NCI-H2081 (cell line): ENCODE measurements at regions not wholly inside any gene's neighbourhood (a gene's known extent, or its start where the extent isn't known, plus 50 kb on each side); places are given as distances from the start of the nearest gene placed in this dataset.

Experiments used
- DNase-seq, 2 experiments: peaks; one replicate each; lab custom pipeline; 2025; lab: John Stamatoyannopoulos, UW

- no peak for DNase-seq
Measured at GRCh38 chr13:80284290-80284689, 56.6 kb downstream of the SPRY2 start.

DNA sequence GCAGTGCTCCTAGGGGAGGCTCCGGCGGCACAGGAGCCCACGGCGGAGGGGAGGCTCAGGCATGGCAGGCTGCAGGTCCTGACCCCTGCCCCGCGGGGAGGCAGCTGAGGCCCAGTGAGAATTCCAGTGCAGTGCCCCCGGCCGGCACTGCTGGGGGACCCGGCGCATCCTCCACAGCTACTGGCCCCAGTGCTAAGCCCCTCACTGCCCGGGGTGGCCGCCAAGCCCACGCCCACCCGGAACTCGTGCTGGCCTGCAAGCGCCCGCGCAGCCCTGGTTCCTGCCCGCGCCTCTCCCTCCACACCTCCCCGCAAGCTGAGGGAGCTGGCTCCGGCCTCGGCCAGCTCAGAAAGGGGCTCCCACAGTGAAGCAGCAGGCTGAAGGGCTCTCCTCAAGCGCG lies 62.2 kb downstream of the SPRY2 start:
- DNase-seq = no peak

DNA sequence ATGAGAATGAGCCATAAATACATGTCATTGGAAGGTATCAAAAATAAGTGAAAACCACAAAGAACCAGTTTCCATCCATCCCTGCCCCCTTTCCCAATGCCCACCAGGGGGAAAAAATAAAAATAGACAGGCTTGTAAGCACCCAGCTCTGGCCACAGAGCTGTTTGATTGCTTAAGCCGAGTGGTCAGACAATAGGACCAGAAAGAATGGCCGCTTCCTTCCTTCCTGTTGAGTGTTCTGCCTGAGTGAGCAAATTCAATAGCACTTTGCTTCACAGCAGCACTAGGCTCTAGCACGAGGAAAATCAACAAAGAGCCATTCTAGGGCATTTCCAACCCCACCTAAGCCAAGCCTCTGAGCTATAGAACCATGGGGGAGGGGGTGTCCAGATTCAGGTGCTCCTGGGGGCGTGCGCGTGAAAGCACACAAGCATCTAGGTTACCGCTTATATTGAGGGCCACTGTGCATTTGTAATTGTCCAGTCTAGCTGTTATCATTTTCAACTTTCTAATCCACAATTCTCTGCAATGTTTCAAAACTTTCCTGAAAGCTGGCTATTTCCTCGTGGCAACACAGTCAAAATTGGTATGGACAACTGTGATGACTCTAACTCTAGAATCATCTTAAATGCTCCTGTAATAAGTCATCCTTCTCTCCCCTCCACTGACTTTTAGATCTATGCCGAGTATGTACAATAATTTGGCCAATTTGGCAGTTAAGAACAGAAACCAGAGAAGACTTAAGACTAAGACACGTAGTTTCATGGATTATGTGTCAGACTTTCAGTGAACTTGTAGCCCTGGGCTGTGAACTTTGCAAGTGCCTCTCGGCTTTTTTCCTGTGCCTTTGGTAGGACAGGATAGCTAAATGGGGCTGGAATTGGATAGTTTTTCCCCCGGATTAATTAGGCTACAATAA lies 64.3 kb downstream of the SPRY2 start:
- DNase-seq = peak; percentile 65 to 87

GRCh38 chr13:80274643-80275042 lies 66.3 kb downstream of the SPRY2 start:
- DNase-seq = no peak

DNA sequence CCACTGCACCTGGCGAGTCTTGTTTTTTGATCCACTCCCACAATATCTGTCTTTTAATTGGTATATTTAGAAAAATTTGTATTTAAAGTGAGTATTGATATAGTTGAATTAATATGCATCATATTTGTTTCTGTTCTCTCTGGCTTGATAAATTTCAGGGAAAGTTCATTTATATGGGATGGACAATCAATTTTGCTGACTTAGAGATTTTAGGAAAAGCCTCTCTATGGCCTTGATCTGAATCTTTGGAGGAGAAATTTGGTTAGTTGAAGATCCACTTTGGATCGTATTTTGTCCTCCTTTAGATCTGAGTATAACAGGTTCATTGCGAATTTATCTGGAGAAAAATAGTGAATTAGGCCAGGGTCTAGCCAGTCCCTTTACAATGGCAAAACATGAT lies 67.2 kb downstream of the SPRY2 start:
- DNase-seq = no peak

DNA sequence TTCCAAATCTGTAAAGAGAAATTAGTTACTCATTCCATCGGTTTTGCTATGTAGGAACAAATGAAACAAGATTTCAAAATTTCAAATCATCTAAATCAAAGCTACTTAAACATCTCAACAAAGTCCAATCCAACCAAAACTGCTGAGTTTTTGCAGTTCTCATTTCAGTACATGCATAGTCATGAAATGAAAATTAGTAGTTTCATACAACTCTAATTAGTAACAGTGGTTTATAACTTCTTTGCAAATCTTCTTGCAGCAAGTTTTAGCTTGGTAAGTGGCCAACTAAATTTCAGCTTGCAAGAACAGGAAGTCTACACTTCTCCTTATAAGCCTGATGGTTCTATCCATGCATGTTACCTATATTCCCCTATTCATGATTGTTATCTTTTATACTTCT lies 75.6 kb downstream of the SPRY2 start:
- no peak for DNase-seq

DNA sequence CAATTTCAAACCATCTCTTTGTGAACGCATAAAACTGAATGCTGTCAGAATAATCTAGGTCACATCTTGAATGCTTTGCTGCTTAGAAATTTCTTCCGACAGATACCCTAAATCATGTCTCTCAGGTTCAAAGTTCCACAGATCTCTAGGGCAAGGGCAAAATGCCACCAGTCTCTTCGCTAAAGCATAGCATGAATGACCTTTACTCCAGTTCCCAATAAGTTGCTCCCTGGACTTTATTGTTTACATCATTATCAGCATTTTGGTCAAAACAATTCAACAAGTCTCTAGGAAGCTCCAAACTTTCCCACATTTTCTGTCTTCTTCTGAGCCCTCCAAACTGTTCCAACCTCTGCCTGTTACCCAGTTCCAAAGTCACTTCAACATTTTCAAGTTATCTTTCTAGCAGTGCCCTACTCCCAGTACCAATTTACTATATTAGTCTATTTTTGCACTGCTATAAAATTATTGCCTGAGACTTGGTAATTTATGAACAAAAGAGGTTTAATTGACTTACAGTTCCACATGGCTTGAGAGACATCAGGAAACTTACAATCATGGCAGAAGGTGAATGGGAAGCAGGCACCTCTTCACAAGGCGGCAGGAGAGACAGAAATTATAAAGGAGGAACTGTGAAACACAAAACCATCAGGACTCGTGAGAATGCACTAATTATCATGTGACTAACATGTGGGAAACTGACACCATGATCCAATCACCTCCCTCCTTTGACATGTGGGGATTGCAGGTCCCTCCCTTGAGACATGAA lies 77.0 kb downstream of the SPRY2 start:
- DNase-seq = no peak

- no peak for DNase-seq
Measured at GRCh38 chr13:80262051-80262695, 78.8 kb downstream of the SPRY2 start.

DNA sequence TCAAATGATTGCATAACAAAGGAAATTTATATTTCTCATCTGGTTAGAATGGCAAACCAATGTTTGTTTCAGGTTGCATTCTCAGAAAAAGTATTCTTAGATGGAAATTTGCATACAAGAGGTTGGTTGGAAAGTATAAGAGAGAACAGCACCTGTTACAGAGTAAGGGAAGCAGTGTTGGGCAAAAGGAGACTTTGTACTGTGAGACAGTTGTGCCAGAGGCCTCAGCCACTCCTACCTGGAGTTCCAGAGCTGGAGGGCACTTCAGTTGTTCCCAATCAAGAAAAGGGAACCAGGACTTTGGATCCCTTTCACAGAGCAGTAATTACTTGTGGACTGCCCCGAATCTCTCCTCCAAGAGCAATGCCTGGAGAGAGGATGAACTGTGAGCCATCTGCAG lies 81.8 kb downstream of the SPRY2 start:
- DNase-seq = no peak

DNA sequence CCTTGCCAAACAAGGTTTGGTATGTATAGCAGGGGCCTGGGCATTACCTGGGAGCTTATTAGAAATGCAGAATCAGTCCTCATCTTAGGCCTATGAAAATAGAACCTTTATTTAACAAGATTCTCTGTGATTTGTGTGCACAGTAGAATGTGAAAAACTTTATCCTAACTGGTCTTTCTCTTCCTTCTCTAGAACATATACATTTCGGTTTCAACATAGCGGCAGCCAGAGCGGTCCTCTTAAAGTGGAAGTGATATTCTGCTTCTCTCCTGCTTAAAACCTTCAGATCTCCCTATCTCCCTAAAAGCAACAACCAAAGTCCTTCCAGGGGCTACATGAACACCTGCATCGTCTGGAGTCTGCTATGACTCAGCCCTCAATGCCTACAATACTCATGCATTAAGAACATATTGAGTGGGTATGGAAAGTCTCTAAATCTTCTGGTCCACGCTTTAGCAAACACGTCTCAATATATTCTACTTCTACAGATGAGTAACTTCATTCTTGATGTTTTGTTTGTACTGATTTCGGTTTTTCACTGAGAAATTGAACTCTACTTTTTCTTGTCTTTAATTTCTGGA lies 84.5 kb downstream of the SPRY2 start:
- DNase-seq = no peak

GRCh38 chr13:80255946-80256345 lies 85.0 kb downstream of the SPRY2 start:
- DNase-seq = no peak

DNA sequence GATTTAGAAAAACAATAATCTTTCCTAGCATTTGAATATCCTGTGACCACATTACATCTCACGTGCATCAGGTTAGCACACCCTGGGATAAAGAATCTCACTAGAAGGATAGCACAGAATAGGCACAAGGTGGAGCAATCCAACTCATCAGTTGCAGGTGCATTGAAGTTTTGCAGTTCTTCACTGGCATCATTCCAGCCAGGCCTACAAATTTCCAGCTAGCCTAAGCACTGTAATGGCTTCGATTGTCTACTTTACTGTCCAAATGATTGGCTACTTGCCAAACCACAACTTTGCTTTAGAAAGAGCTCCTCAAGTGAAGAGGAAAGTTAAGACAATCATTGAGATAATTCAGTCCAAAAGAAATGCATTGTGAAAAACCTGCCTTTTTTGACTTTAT lies 89.5 kb downstream of the SPRY2 start:
- DNase-seq = peak in 1 of 2 experiments; percentile 2

- no peak for DNase-seq
Measured at GRCh38 chr13:80250213-80250810, 90.6 kb downstream of the SPRY2 start.

DNA sequence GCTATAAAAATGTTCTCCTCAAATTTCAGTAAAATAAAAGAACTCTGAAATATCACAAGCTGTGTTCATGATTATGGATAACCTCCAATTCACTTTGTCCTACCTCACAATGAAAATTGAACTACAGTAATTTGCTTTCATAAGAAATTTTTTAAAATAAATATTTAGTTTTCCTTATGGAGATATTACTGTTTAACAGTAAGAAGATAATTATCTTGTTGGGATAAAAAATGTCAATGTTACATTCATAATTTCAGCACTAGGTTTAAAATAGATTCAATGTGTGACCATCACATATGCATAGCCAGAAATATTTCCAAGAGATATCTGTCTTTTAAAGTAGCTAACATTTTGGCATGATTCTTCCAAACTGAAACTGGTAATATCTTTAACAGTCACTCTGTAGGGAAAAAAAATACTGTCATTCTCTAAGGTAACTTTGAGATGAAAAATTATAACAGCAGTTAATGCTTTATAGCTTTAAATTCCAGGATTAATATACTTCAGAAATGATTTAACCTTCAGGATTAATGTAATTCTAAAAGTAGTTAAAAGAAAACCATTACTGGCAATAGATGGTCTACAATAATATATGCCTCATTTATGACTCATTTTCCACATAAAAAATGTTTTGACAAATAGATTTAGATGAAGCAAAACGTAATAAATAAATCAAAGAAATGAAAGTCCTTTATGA lies 91.3 kb downstream of the SPRY2 start:
- DNase-seq = no peak

DNA sequence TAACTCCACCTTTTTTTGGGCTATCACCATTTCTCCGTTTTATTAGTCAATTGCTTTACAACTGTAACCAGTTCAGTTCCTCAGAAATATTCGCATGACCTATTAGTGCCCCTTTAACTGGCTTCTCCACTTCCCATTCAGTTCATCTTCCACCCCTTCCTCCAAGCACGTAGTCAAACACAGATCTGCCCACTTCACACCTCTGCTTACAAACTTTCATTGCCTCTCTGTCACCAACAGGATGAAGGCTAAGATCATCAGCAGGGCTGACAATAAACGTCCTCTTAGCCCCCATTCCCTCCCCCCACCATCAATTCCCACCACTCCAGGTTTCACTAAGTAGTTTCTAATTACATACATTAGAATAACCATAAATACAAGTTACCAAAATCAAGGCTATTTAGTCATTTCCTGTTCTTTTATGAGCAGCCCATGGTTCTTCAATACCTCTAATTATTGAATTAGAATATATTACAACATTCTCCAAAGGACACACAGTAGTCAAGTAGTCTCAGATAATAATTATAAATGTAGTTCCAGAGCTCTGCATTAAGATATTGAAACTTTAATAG lies 95.7 kb downstream of the SPRY2 start:
- DNase-seq = no peak

- no peak for DNase-seq
Measured at GRCh38 chr13:80244574-80244973, 96.4 kb downstream of the SPRY2 start.

- no peak for DNase-seq
Measured at GRCh38 chr13:80242728-80243427, 98.0 kb downstream of the SPRY2 start.

DNA sequence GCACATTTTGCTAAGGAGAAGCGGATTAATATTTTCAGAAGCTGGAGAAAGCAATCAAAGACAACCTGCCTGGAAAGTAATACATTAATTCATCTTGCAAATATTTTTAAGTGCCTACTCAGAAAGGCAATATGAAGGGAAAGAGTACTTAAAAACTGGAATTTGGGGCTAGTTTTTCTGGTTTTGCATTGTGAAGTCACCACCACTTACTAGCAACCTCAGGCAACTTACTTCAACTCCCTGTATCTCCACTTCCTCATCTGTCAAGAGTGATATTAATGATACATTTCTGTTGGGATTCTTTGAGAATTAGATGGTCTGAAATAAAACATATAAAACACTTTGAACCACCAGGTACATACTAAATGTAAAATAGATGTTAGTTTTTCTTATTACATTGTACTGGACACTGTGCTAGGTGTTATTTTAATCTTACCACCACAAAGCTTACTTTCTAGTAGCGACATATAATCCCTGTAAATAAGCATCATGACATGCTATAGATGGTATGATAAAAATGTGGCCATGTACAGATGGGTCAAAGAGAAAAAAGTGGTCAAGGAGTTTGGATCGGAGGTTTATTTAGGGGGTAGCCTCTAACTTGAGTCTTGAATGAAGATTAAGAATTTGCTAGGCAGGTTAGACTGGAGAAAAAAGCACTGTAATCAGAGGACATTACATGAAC lies 101.2 kb downstream of the SPRY2 start:
- DNase-seq = no peak

- no peak for DNase-seq
Measured at GRCh38 chr13:80239116-80239515, 101.8 kb downstream of the SPRY2 start.

DNA sequence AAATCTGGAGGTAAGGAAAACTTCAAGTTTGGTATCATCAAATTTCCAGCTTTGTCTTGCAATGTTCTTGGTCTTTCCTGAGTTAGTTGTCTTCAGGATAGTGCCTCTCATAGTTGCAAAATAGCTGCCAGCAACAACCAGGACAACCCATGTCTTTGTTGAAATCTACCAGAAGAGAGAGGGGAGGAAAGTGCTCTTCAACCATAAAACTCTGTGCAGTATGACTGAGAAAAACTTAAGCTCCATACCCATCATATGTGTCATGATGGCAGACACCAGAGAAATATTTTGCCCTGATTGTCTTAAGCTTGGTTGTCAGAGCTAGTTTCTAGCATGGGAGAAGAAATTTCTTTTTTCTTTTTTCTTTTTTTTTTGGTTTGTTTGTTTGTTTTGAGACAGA lies 103.3 kb downstream of the SPRY2 start:
- no peak for DNase-seq
